GM12875 (cell line): ENCODE measurements at regions not wholly inside any gene's neighbourhood (a gene's known extent, or its start where the extent isn't known, plus 50 kb on each side); places are given as distances from the start of the nearest gene placed in this dataset.

Source experiments
- H3K4me3 ChIP-seq: one replicate; pipeline ENCODE4 v1.5.1; 2011; ENCODE audit warnings: low read depth, low read length, control low read depth
- TF ChIP-seq, protein P1 (sequence below): IDR thresholded peaks from 2 replicates; pipeline ENCODE4 v1.5.1; 2011; ENCODE audit warnings: low read depth, mild to moderate bottlenecking, control low read depth, inconsistent platforms, low read length, moderate library complexity, borderline replicate concordance; ENCODE audit not compliant: insufficient read depth

GRCh38 chr14:61226015-61226654 lies 55.0 kb downstream of the TMEM30B start:
- no peak overlapping the region for H3K4me3 ChIP-seq
- TF ChIP-seq, protein P1, sequence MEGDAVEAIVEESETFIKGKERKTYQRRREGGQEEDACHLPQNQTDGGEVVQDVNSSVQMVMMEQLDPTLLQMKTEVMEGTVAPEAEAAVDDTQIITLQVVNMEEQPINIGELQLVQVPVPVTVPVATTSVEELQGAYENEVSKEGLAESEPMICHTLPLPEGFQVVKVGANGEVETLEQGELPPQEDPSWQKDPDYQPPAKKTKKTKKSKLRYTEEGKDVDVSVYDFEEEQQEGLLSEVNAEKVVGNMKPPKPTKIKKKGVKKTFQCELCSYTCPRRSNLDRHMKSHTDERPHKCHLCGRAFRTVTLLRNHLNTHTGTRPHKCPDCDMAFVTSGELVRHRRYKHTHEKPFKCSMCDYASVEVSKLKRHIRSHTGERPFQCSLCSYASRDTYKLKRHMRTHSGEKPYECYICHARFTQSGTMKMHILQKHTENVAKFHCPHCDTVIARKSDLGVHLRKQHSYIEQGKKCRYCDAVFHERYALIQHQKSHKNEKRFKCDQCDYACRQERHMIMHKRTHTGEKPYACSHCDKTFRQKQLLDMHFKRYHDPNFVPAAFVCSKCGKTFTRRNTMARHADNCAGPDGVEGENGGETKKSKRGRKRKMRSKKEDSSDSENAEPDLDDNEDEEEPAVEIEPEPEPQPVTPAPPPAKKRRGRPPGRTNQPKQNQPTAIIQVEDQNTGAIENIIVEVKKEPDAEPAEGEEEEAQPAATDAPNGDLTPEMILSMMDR, result no peak

DNA sequence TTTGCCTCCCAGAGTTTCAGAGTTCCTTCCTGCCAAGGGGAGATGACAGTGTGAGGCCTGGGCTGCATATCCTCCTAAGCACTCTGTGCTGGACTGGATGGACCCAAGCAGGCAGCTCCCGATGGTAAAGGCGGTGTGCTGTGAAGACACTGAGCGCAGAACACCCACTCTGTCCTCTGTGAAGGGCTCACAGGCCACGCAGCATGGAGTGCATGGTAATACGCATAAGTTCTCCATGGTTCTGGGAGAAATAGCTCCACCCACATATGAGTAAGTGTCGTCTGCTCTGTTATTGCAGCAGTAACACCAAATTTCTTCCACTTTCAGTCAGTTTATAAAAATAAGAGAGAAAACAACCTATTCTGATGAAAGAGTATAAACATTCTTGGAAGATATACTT lies 55.8 kb downstream of the TMEM30B start:
- H3K4me3 ChIP-seq, result no peak overlapping the region
- TF ChIP-seq, protein P1, result no peak

DNA sequence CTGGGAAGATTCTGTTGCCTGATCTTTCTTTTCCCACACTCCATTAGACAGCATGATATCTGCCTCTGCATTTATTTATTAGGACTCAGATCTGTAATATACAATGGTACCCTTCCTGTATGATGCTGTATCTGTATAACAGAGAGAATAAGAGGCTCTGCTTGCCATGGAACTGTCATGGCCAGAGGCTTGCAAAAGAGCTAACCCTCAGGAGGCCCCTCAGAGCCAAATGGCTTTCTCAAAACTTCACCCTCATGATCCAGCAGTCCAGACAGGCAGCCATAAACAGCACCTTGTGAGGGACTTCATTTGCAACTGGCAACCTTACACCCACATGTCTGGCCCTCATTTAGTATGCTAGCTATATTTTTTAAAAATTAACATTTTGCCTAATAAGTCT lies 57.6 kb downstream of the TMEM30B start:
- TF ChIP-seq, protein P1, result no peak
- H3K4me3 ChIP-seq, result no peak overlapping the region

GRCh38 chr14:61222388-61222787 lies 58.8 kb downstream of the TMEM30B start:
- no peak overlapping the region for H3K4me3 ChIP-seq
- TF ChIP-seq, protein P1, result no peak

DNA sequence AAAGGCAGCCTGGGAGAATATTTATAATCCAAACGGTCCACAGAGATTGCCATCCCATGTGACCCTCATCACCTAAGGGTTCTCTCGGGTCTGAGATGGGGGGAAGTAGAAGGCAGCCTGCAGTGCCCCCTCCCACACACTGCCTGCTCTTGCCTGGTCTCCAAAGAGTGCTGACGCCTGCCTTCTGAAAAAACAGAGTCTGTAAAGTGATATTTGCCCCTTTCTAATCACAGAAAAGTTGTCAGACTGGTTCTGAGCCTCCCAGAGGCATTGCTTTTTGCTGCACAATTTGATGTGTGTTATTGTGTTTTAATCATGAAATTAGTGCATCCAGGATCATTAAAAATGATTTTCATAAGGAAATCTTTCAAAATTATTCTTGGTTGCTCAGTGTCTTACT lies 59.2 kb downstream of the TMEM30B start:
- TF ChIP-seq, protein P1, result no peak
- H3K4me3 ChIP-seq, result no peak overlapping the region

GRCh38 chr14:61219673-61220072 lies 61.5 kb downstream of the TMEM30B start:
- no peak overlapping the region for H3K4me3 ChIP-seq
- TF ChIP-seq, protein P1, result no peak

GRCh38 chr14:61219256-61219655 lies 61.9 kb downstream of the TMEM30B start:
- TF ChIP-seq, protein P1, result no peak
- no peak overlapping the region for H3K4me3 ChIP-seq
